ENCODE measurements at regions not wholly inside any gene's neighbourhood (a gene's known extent, or its start where the extent isn't known, plus 50 kb on each side); places are given as distances from the start of the nearest gene placed in this dataset.
"Not testable (repeated sequence)": the region's sequence is repeated elsewhere in the genome, so short reads cannot be mapped to it uniquely, and the experiment has no call there.

GRCh38 chr21:27526451-27526850 lies 559.6 kb upstream of the ADAMTS5 start:
- no peak for DNase-seq (ENCODE audit: low read depth in 3 of 3)

- DNase-seq (ENCODE audit: low read depth in 3 of 3), result no peak
Measured at GRCh38 chr21:27525780-27526179, 558.9 kb upstream of the ADAMTS5 start.

GRCh38 chr21:27519361-27519760 lies 552.5 kb upstream of the ADAMTS5 start:
- no peak for DNase-seq (ENCODE audit: low read depth in 3 of 3)

GRCh38 chr21:27517177-27517576 lies 550.3 kb upstream of the ADAMTS5 start:
- DNase-seq (ENCODE audit: low read depth in 3 of 3), result not testable (repeated sequence)

GRCh38 chr21:27515676-27516075 lies 548.8 kb upstream of the ADAMTS5 start:
- DNase-seq (ENCODE audit: low read depth in 3 of 3), result no peak

- no peak for DNase-seq (ENCODE audit: low read depth in 3 of 3)
Measured at GRCh38 chr21:27513825-27514224, 546.9 kb upstream of the ADAMTS5 start.

- DNase-seq (ENCODE audit: low read depth in 3 of 3), result no peak
Measured at GRCh38 chr21:27513016-27513415, 546.1 kb upstream of the ADAMTS5 start.

- DNase-seq (ENCODE audit: low read depth in 3 of 3), result no peak
Measured at GRCh38 chr21:27511233-27511632, 544.3 kb upstream of the ADAMTS5 start.

- no peak for DNase-seq (ENCODE audit: low read depth in 3 of 3)
Measured at GRCh38 chr21:27507695-27508094, 540.8 kb upstream of the ADAMTS5 start.

- DNase-seq (ENCODE audit: low read depth in 3 of 3), result no peak
Measured at GRCh38 chr21:27505516-27505915, 538.6 kb upstream of the ADAMTS5 start.

- no peak for DNase-seq (ENCODE audit: low read depth in 3 of 3)
Measured at GRCh38 chr21:27502801-27503200, 535.9 kb upstream of the ADAMTS5 start.

- no peak for DNase-seq (ENCODE audit: low read depth in 3 of 3)
Measured at GRCh38 chr21:27498025-27498424, 531.1 kb upstream of the ADAMTS5 start.

- no peak for DNase-seq (ENCODE audit: low read depth in 3 of 3)
Measured at GRCh38 chr21:27495836-27496235, 528.9 kb upstream of the ADAMTS5 start.

- no peak for DNase-seq (ENCODE audit: low read depth in 3 of 3)
Measured at GRCh38 chr21:27493542-27493941, 526.7 kb upstream of the ADAMTS5 start.

- DNase-seq (ENCODE audit: low read depth in 3 of 3), result no peak
Measured at GRCh38 chr21:27487676-27488075, 520.8 kb upstream of the ADAMTS5 start.

- DNase-seq (ENCODE audit: low read depth in 3 of 3), result no peak
Measured at GRCh38 chr21:27480841-27481261, 514.0 kb upstream of the ADAMTS5 start.

- DNase-seq (ENCODE audit: low read depth in 3 of 3), result no peak
Measured at GRCh38 chr21:27477296-27477695, 510.4 kb upstream of the ADAMTS5 start.

- DNase-seq (ENCODE audit: low read depth in 3 of 3), result no peak
Measured at GRCh38 chr21:27476696-27477095, 509.8 kb upstream of the ADAMTS5 start.

- DNase-seq (ENCODE audit: low read depth in 3 of 3), result no peak
Measured at GRCh38 chr21:27475363-27475955, 508.6 kb upstream of the ADAMTS5 start.

GRCh38 chr21:27467366-27467765 lies 500.5 kb upstream of the ADAMTS5 start:
- no peak for DNase-seq (ENCODE audit: low read depth in 3 of 3)

- DNase-seq (ENCODE audit: low read depth in 3 of 3), result no peak
Measured at GRCh38 chr21:27466140-27466539, 499.3 kb upstream of the ADAMTS5 start.

- no peak for DNase-seq (ENCODE audit: low read depth in 3 of 3)
Measured at GRCh38 chr21:27464648-27465047, 497.8 kb upstream of the ADAMTS5 start.

- DNase-seq (ENCODE audit: low read depth in 3 of 3), result no peak
Measured at GRCh38 chr21:27462726-27463125, 495.8 kb upstream of the ADAMTS5 start.

- no peak for DNase-seq (ENCODE audit: low read depth in 3 of 3)
Measured at GRCh38 chr21:27454234-27454633, 487.3 kb upstream of the ADAMTS5 start.

Data from stimulated activated CD4-positive, alpha-beta T cell treated with anti-CD3 and anti-CD28 coated beads, TNF-alpha, amount 100 ng/mL, for 48 hours (primary cell).